ENCODE measurements at regions not wholly inside any gene's neighbourhood (a gene's known extent, or its start where the extent isn't known, plus 50 kb on each side); places are given as distances from the start of the nearest gene placed in this dataset.
"Not testable (repeated sequence)": the region's sequence is repeated elsewhere in the genome, so short reads cannot be mapped to it uniquely, and the experiment has no call there.

GRCh38 chr14:96686126-96686525 lies 111.1 kb upstream of the VRK1 start:
- DNase-seq (ENCODE audit: low read depth) = no peak

- DNase-seq (ENCODE audit: low read depth) = no peak
These were observed 108.6 kb upstream of the VRK1 start for GRCh38 chr14:96688629-96689028.

GRCh38 chr14:96690713-96691383 lies 106.3 kb upstream of the VRK1 start:
- no peak for DNase-seq (ENCODE audit: low read depth)

- DNase-seq (ENCODE audit: low read depth) = no peak
These were observed 103.8 kb upstream of the VRK1 start for GRCh38 chr14:96693252-96693820.

GRCh38 chr14:96693987-96694386 lies 103.2 kb upstream of the VRK1 start:
- DNase-seq (ENCODE audit: low read depth) = no peak

- no peak for DNase-seq (ENCODE audit: low read depth)
These were observed 98.1 kb upstream of the VRK1 start for GRCh38 chr14:96698960-96699539.

- no peak for DNase-seq (ENCODE audit: low read depth)
These were observed 97.5 kb upstream of the VRK1 start for GRCh38 chr14:96699666-96700065.

- no peak for DNase-seq (ENCODE audit: low read depth)
These were observed 94.4 kb upstream of the VRK1 start for GRCh38 chr14:96702831-96703230.

GRCh38 chr14:96705422-96706092 lies 91.6 kb upstream of the VRK1 start:
- DNase-seq (ENCODE audit: low read depth) = no peak

- DNase-seq (ENCODE audit: low read depth) = no peak
These were observed 90.3 kb upstream of the VRK1 start for GRCh38 chr14:96706893-96707292.

- no peak for DNase-seq (ENCODE audit: low read depth)
These were observed 87.0 kb upstream of the VRK1 start for GRCh38 chr14:96710060-96710666.

GRCh38 chr14:96711559-96712267 lies 85.5 kb upstream of the VRK1 start:
- DNase-seq (ENCODE audit: low read depth) = no peak

- no peak for DNase-seq (ENCODE audit: low read depth)
These were observed 83.8 kb upstream of the VRK1 start for GRCh38 chr14:96713426-96713825.

- not testable (repeated sequence) for DNase-seq (ENCODE audit: low read depth)
These were observed 82.6 kb upstream of the VRK1 start for GRCh38 chr14:96714537-96714936.

- DNase-seq (ENCODE audit: low read depth) = no peak
These were observed 80.1 kb upstream of the VRK1 start for GRCh38 chr14:96717116-96717515.

GRCh38 chr14:96718407-96718806 lies 78.8 kb upstream of the VRK1 start:
- DNase-seq (ENCODE audit: low read depth) = no peak

GRCh38 chr14:96720702-96721101 lies 76.5 kb upstream of the VRK1 start:
- DNase-seq (ENCODE audit: low read depth) = not testable (repeated sequence)

GRCh38 chr14:96722736-96723135 lies 74.4 kb upstream of the VRK1 start:
- no peak for DNase-seq (ENCODE audit: low read depth)

GRCh38 chr14:96723946-96724345 lies 73.2 kb upstream of the VRK1 start:
- DNase-seq (ENCODE audit: low read depth) = no peak

GRCh38 chr14:96725232-96725631 lies 72.0 kb upstream of the VRK1 start:
- DNase-seq (ENCODE audit: low read depth) = no peak

- no peak for DNase-seq (ENCODE audit: low read depth)
These were observed 70.1 kb upstream of the VRK1 start for GRCh38 chr14:96727073-96727472.

- no peak for DNase-seq (ENCODE audit: low read depth)
These were observed 69.7 kb upstream of the VRK1 start for GRCh38 chr14:96727491-96727890.

Measured in stimulated activated CD8-positive, alpha-beta memory T cell treated with anti-CD3 and anti-CD28 coated beads, Interleukin-12 subunit alpha, Interleukin-12 subunit beta, amount 100 ng/mL, for 1 hour (primary cell).